Smooth muscle cell (in vitro differentiated cells): ENCODE measurements at regions not wholly inside any gene's neighbourhood (a gene's known extent, or its start where the extent isn't known, plus 50 kb on each side); places are given as distances from the start of the nearest gene placed in this dataset.
"Not testable (repeated sequence)": the region's sequence is repeated elsewhere in the genome, so short reads cannot be mapped to it uniquely, and the experiment has no call there.

Source experiments
- DNase-seq: peaks from one replicate; lab custom pipeline; 2025; ENCODE audit not compliant: unreplicated experiment; lab: John Stamatoyannopoulos, UW
- H2AFZ ChIP-seq: fragments of 200-600 bp; sonication (generic); 2 replicates; pipeline ENCODE4 v1.6.0; 2016; ENCODE audit warnings: antibody characterized with exemption, low read depth, mild to moderate bottlenecking
- H3F3A ChIP-seq: fragments of 200-600 bp; sonication (generic); 2 replicates; pipeline ENCODE4 v1.6.0; 2017; ENCODE audit warnings: antibody characterized with exemption, low read depth
- H3K27ac ChIP-seq: fragments of 200-600 bp; sonication (generic); 2 replicates; pipeline ENCODE4 v1.5.1; 2016; ENCODE audit warnings: low read depth, mild to moderate bottlenecking
- H3K27me3 ChIP-seq: fragments of 200-600 bp; sonication (generic); 2 replicates; pipeline ENCODE4 v1.6.1; 2016; ENCODE audit warnings: low read depth, mild to moderate bottlenecking
- H3K36me3 ChIP-seq: fragments of 200-600 bp; sonication (generic); 2 replicates; pipeline ENCODE4 v1.5.1; 2016; ENCODE audit warnings: low read depth
- H3K4me1 ChIP-seq: fragments of 200-600 bp; sonication (generic); 2 replicates; pipeline ENCODE4 v1.5.1; 2016; ENCODE audit warnings: low read depth
- H3K4me2 ChIP-seq: fragments of 200-600 bp; sonication (generic); 2 replicates; pipeline ENCODE4 v1.6.0; 2016; ENCODE audit warnings: mild to moderate bottlenecking
- H3K4me3 ChIP-seq: fragments of 200-600 bp; sonication (generic); 2 replicates; pipeline ENCODE4 v1.5.1; 2016; ENCODE audit warnings: mild to moderate bottlenecking
- H3K79me2 ChIP-seq: fragments of 200-600 bp; sonication (generic); 2 replicates; pipeline ENCODE4 v1.6.0; 2016; ENCODE audit warnings: low read depth, mild to moderate bottlenecking
- H3K9ac ChIP-seq: fragments of 200-600 bp; sonication (generic); 2 replicates; pipeline ENCODE4 v1.6.0; 2016; ENCODE audit warnings: low read depth
- H3K9me3 ChIP-seq: fragments of 200-600 bp; sonication (generic); replicated peaks from 2 replicates; pipeline ENCODE4 v1.5.1; 2016; ENCODE audit warnings: low read depth
- H4K20me1 ChIP-seq: fragments of 200-600 bp; sonication (generic); 2 replicates; pipeline ENCODE4 v1.6.0; 2016; ENCODE audit warnings: low read depth
- CTCF ChIP-seq: fragments of 200-600 bp; sonication (generic); IDR thresholded peaks from 2 replicates; pipeline ENCODE4 v1.5.1; 2017; ENCODE audit warnings: borderline replicate concordance, mild to moderate bottlenecking, antibody characterized with exemption; ENCODE audit not compliant: insufficient read depth, poor library complexity, severe bottlenecking
- WGBS: methylation state at CpG from one replicate; pipeline ENCODE4 v1.1.7; 2016; ENCODE audit warnings: low lambda C conversion rate; 5-methylcytosine and 5-hydroxymethylcytosine counted together

GRCh38 chr11:112670806-112671570 is 290.2 kb upstream of the NCAM1 start:
- no peaks in the 10 kb centered on the region for H3F3A ChIP-seq
- no peaks in the 10 kb centered on the region for H3K4me1 ChIP-seq
- H3K4me2 ChIP-seq = no peak overlapping the region
- H4K20me1 ChIP-seq = no peaks in the 10 kb centered on the region
- no peak overlapping the region for H3K9ac ChIP-seq
- WGBS = 90% methylated on average over 7 of the region's 7 CpGs
- DNase-seq = no peak
- H3K79me2 ChIP-seq = no peaks in the 10 kb centered on the region
- no peaks in the 10 kb centered on the region for H3K9me3 ChIP-seq
- no peak overlapping the region for H2AFZ ChIP-seq
- no peak for TF ChIP-seq CTCF
- no peak overlapping the region for H3K27ac ChIP-seq
- no peaks in the 10 kb centered on the region for H3K27me3 ChIP-seq
- H3K36me3 ChIP-seq = no peaks in the 10 kb centered on the region
- H3K4me3 ChIP-seq = no peak overlapping the region

GRCh38 chr11:112673401-112673800 is 287.8 kb upstream of the NCAM1 start:
- not testable (repeated sequence) for H2AFZ ChIP-seq, H3K4me1 ChIP-seq, H3K27me3 ChIP-seq, H3K4me2 ChIP-seq, H3K27ac ChIP-seq, H3K9ac ChIP-seq, DNase-seq, H3K4me3 ChIP-seq, H3K36me3 ChIP-seq, H4K20me1 ChIP-seq, H3F3A ChIP-seq, H3K79me2 ChIP-seq, H3K9me3 ChIP-seq
- WGBS = 60% methylated on average over 2 of the region's 2 CpGs

- H3K9ac ChIP-seq = no peak overlapping the region
- H3K27ac ChIP-seq = no peak overlapping the region
- no peaks in the 10 kb centered on the region for H3K9me3 ChIP-seq
- no peak overlapping the region for H2AFZ ChIP-seq
- no peaks in the 10 kb centered on the region for H3F3A ChIP-seq
- TF ChIP-seq CTCF = no peak
- no peak overlapping the region for H3K4me2 ChIP-seq
- DNase-seq = no peak
- H3K4me3 ChIP-seq = no peak overlapping the region
- no peaks in the 10 kb centered on the region for H3K36me3 ChIP-seq
- H4K20me1 ChIP-seq = no peaks in the 10 kb centered on the region
- 77% methylated on average over 3 of the region's 3 CpGs for WGBS
- no peaks in the 10 kb centered on the region for H3K27me3 ChIP-seq
- H3K79me2 ChIP-seq = no peaks in the 10 kb centered on the region
- no peaks in the 10 kb centered on the region for H3K4me1 ChIP-seq
Measured at GRCh38 chr11:112685111-112685510, 276.1 kb upstream of the NCAM1 start.

GRCh38 chr11:112689851-112690250 is 271.4 kb upstream of the NCAM1 start:
- DNase-seq = no peak
- Histone ChIP-seq H3K4me3 (no peak overlapping the region), H3K27me3 (no peaks in the 10 kb centered on the region), H3K4me1 (no peaks in the 10 kb centered on the region), H3K4me2 (no peak overlapping the region), H3K79me2 (no peaks in the 10 kb centered on the region), H3F3A (no peaks in the 10 kb centered on the region), H3K9ac (no peak overlapping the region), H4K20me1 (no peaks in the 10 kb centered on the region), H2AFZ (no peak overlapping the region), H3K9me3 (no peaks in the 10 kb centered on the region), H3K36me3 (no peaks in the 10 kb centered on the region), H3K27ac (no peak overlapping the region)
- no peak for TF ChIP-seq CTCF
- WGBS = 99% methylated on average over 6 of the region's 6 CpGs
